GM23338 (cell line): ENCODE measurements at regions not wholly inside any gene's neighbourhood (a gene's known extent, or its start where the extent isn't known, plus 50 kb on each side); places are given as distances from the start of the nearest gene placed in this dataset.

Source experiments
- ATAC-seq: fragments of 200-7000 bp; cut with Tn5 transposase; 3 replicates; pipeline ENCODE4 v1.9.1; 2020
- DNase-seq: peaks from one replicate; pipeline ENCODE4 v3.0.0-alpha.2; 2015; ENCODE audit warnings: low spot score
- H2AFZ ChIP-seq: fragments of 200-600 bp; sonication (generic); 2 replicates; pipeline ENCODE4 v1.8.0; 2016; ENCODE audit warnings: antibody characterized with exemption, mild to moderate bottlenecking, moderate library complexity
- H3F3A ChIP-seq: fragments of 200-600 bp; sonication (generic); replicated peaks from 2 replicates; pipeline ENCODE4 v1.8.0; 2017; ENCODE audit warnings: antibody characterized with exemption, mixed run types, low read depth
- H3K27ac ChIP-seq: fragments of 200-600 bp; sonication (generic); 2 replicates; pipeline ENCODE4 v1.6.1; 2016; ENCODE audit warnings: low read depth
- H3K27me3 ChIP-seq: fragments of 200-600 bp; sonication (generic); 2 replicates; pipeline ENCODE4 v1.8.0; 2016; ENCODE audit warnings: mild to moderate bottlenecking, mixed run types, moderate library complexity; ENCODE audit not compliant: insufficient read depth
- H3K36me3 ChIP-seq: fragments of 200-600 bp; sonication (generic); 2 replicates; pipeline ENCODE4 v1.8.0; 2016; ENCODE audit warnings: mild to moderate bottlenecking; ENCODE audit not compliant: insufficient read depth
- H3K4me1 ChIP-seq: fragments of 200-600 bp; sonication (generic); 2 replicates; pipeline ENCODE4 v1.8.0; 2016; ENCODE audit warnings: mild to moderate bottlenecking, moderate library complexity; ENCODE audit not compliant: insufficient read depth
- H3K4me2 ChIP-seq: fragments of 200-600 bp; sonication (generic); 2 replicates; pipeline ENCODE4 v1.7.1; 2017; ENCODE audit warnings: mixed run types
- H3K4me3 ChIP-seq: fragments of 200-600 bp; sonication (generic); 2 replicates; pipeline ENCODE4 v1.6.1; 2016; ENCODE audit warnings: mixed run types
- H3K79me2 ChIP-seq: fragments of 200-600 bp; sonication (generic); replicated peaks from 2 replicates; pipeline ENCODE4 v1.8.0; 2017; ENCODE audit warnings: mild to moderate bottlenecking; ENCODE audit not compliant: insufficient read depth
- H3K9me2 ChIP-seq: fragments of 200-600 bp; sonication (generic); 2 replicates; pipeline ENCODE4 v1.8.0; 2017; ENCODE audit not compliant: insufficient read depth
- H4K20me1 ChIP-seq: fragments of 200-600 bp; sonication (generic); replicated peaks from 2 replicates; pipeline ENCODE4 v1.8.0; 2017; ENCODE audit warnings: mild to moderate bottlenecking; ENCODE audit not compliant: insufficient read depth
- H3K27ac Mint-ChIP-seq: 2 replicates; pipeline ENCODE4 v1.8.0; 2020; ENCODE audit warnings: inconsistent platforms, mild to moderate bottlenecking, moderate library complexity, mixed read lengths
- H3K27me3 Mint-ChIP-seq: 3 replicates; pipeline ENCODE4 v1.8.0; 2022; ENCODE audit warnings: low read depth, mild to moderate bottlenecking, moderate library complexity, mixed read lengths, inconsistent platforms; ENCODE audit not compliant: insufficient read depth, poor library complexity
- H3K36me3 Mint-ChIP-seq: 3 replicates; pipeline ENCODE4 v1.8.0; 2021; ENCODE audit warnings: low read depth, mild to moderate bottlenecking, inconsistent platforms, moderate library complexity, mixed read lengths
- H3K4me1 Mint-ChIP-seq: 3 replicates; pipeline ENCODE4 v1.8.0; 2020; ENCODE audit warnings: mild to moderate bottlenecking, inconsistent platforms, mixed read lengths
- H3K4me3 Mint-ChIP-seq: 3 replicates; pipeline ENCODE4 v1.8.0; 2021; ENCODE audit warnings: moderate library complexity, mild to moderate bottlenecking, inconsistent platforms, mixed read lengths
- H3K9me3 Mint-ChIP-seq: 3 replicates; pipeline ENCODE4 v1.8.0; 2020; ENCODE audit warnings: moderate library complexity, mild to moderate bottlenecking, inconsistent platforms, mixed read lengths
- CREB1 ChIP-seq: fragments of 250-450 bp; sonication (Bioruptor Pico); IDR thresholded peaks from 2 replicates; pipeline ENCODE4 v1.5.0; 2020; ENCODE audit warnings: low read depth, mild to moderate bottlenecking, moderate library complexity
- ETS1 ChIP-seq: IDR thresholded peaks from 2 replicates; pipeline ENCODE4 v1.6.1; 2016; ENCODE audit warnings: antibody characterized with exemption
- EZH2 ChIP-seq: fragments of 200-600 bp; sonication (generic); IDR thresholded peaks from one replicate; pipeline ENCODE4 v1.8.0; 2017; ENCODE audit warnings: antibody characterized with exemption, mild to moderate bottlenecking, low read depth; ENCODE audit not compliant: unreplicated experiment
- EZH2phosphoT487 ChIP-seq: fragments of 200-600 bp; sonication (generic); IDR thresholded peaks from one replicate; pipeline ENCODE4 v1.8.1; 2018; ENCODE audit warnings: antibody characterized with exemption; ENCODE audit not compliant: unreplicated experiment
- JUNB ChIP-seq: IDR thresholded peaks from one replicate; pipeline ENCODE4 v1.6.1; 2016; ENCODE audit warnings: antibody characterized with exemption; ENCODE audit not compliant: unreplicated experiment
- NANOG ChIP-seq: IDR thresholded peaks from 2 replicates; pipeline ENCODE4 v1.6.1; 2016; ENCODE audit warnings: antibody characterized with exemption, borderline replicate concordance
- POLR2AphosphoS5 ChIP-seq: IDR thresholded peaks from 2 replicates; pipeline ENCODE4 v1.6.1; 2016; ENCODE audit warnings: antibody characterized with exemption, low read depth
- STAT1 ChIP-seq: IDR thresholded peaks from one replicate; pipeline ENCODE4 v1.6.1; 2016; ENCODE audit warnings: antibody characterized with exemption; ENCODE audit not compliant: unreplicated experiment
- ZNF114 ChIP-seq: fragments of 250-450 bp; sonication (Bioruptor Pico); IDR thresholded peaks from 2 replicates; pipeline ENCODE4 v1.5.0; 2020; ENCODE audit warnings: mild to moderate bottlenecking, moderate library complexity
- ZNF331 ChIP-seq: fragments of 250-450 bp; sonication (Bioruptor Pico); IDR thresholded peaks from 2 replicates; pipeline ENCODE4 v1.5.0; 2020; ENCODE audit warnings: low read depth, mild to moderate bottlenecking, moderate library complexity
- TF ChIP-seq, protein P1 (sequence below): fragments of 250-450 bp; sonication (Bioruptor Pico); IDR thresholded peaks from 2 replicates; pipeline ENCODE4 v1.5.0; 2020; ENCODE audit warnings: mild to moderate bottlenecking, moderate library complexity
- TF ChIP-seq, protein P2 (sequence below), 2 experiments: fragments of 200-600 bp in 1 of 2; sonication (generic) in 1 of 2; conservative IDR thresholded peaks; 2 replicates each; pipeline versions ENCODE4 v1.5.1 to v1.6.1; 2016 to 2017; ENCODE audit warnings: antibody characterized with exemption in 2 of 2, low read depth in 2 of 2, mild to moderate bottlenecking in 2 of 2, moderate library complexity in 1 of 2
- TF ChIP-seq, protein P3 (sequence below): IDR thresholded peaks from one replicate; pipeline ENCODE4 v1.6.1; 2018; ENCODE audit warnings: antibody characterized with exemption; ENCODE audit not compliant: unreplicated experiment

GRCh38 chr4:126468144-126468543 lies 1153.4 kb downstream of the FAT4 start:
- Histone ChIP-seq H3K4me2 (no peak overlapping the region), H3K9me2 (no peaks in the 10 kb centered on the region), H3K36me3 (no peaks in the 10 kb centered on the region), H3F3A (no peaks in the 10 kb centered on the region), H2AFZ (no peak overlapping the region), H3K79me2 (no peaks in the 10 kb centered on the region), H3K27ac (no peak overlapping the region), H4K20me1 (no peaks in the 10 kb centered on the region), H3K4me1 (no peaks in the 10 kb centered on the region), H3K27me3 (no peaks in the 10 kb centered on the region), H3K4me3 (no peak overlapping the region)
- Mint-ChIP-seq H3K36me3 (no peaks in the 10 kb centered on the region), H3K9me3 (no peaks in the 10 kb centered on the region), H3K27me3 (no peaks in the 10 kb centered on the region), H3K27ac (no peak overlapping the region), H3K4me3 (no peak overlapping the region), H3K4me1 (peaks cover 3% of the 10 kb centered on the region; the same call in 2 of the 3 replicates)
- TF ChIP-seq ZNF331 (CRISPR knock-in tag) (no peak), EZH2phosphoT487 (no peak), ETS1 (no peak), JUNB (no peak), POLR2AphosphoS5 (no peak), STAT1 (no peak), EZH2 (no peak), ZNF114 (CRISPR knock-in tag) (no peak), CREB1 (CRISPR knock-in tag) (no peak), NANOG (no peak)
- TF ChIP-seq, protein P1, sequence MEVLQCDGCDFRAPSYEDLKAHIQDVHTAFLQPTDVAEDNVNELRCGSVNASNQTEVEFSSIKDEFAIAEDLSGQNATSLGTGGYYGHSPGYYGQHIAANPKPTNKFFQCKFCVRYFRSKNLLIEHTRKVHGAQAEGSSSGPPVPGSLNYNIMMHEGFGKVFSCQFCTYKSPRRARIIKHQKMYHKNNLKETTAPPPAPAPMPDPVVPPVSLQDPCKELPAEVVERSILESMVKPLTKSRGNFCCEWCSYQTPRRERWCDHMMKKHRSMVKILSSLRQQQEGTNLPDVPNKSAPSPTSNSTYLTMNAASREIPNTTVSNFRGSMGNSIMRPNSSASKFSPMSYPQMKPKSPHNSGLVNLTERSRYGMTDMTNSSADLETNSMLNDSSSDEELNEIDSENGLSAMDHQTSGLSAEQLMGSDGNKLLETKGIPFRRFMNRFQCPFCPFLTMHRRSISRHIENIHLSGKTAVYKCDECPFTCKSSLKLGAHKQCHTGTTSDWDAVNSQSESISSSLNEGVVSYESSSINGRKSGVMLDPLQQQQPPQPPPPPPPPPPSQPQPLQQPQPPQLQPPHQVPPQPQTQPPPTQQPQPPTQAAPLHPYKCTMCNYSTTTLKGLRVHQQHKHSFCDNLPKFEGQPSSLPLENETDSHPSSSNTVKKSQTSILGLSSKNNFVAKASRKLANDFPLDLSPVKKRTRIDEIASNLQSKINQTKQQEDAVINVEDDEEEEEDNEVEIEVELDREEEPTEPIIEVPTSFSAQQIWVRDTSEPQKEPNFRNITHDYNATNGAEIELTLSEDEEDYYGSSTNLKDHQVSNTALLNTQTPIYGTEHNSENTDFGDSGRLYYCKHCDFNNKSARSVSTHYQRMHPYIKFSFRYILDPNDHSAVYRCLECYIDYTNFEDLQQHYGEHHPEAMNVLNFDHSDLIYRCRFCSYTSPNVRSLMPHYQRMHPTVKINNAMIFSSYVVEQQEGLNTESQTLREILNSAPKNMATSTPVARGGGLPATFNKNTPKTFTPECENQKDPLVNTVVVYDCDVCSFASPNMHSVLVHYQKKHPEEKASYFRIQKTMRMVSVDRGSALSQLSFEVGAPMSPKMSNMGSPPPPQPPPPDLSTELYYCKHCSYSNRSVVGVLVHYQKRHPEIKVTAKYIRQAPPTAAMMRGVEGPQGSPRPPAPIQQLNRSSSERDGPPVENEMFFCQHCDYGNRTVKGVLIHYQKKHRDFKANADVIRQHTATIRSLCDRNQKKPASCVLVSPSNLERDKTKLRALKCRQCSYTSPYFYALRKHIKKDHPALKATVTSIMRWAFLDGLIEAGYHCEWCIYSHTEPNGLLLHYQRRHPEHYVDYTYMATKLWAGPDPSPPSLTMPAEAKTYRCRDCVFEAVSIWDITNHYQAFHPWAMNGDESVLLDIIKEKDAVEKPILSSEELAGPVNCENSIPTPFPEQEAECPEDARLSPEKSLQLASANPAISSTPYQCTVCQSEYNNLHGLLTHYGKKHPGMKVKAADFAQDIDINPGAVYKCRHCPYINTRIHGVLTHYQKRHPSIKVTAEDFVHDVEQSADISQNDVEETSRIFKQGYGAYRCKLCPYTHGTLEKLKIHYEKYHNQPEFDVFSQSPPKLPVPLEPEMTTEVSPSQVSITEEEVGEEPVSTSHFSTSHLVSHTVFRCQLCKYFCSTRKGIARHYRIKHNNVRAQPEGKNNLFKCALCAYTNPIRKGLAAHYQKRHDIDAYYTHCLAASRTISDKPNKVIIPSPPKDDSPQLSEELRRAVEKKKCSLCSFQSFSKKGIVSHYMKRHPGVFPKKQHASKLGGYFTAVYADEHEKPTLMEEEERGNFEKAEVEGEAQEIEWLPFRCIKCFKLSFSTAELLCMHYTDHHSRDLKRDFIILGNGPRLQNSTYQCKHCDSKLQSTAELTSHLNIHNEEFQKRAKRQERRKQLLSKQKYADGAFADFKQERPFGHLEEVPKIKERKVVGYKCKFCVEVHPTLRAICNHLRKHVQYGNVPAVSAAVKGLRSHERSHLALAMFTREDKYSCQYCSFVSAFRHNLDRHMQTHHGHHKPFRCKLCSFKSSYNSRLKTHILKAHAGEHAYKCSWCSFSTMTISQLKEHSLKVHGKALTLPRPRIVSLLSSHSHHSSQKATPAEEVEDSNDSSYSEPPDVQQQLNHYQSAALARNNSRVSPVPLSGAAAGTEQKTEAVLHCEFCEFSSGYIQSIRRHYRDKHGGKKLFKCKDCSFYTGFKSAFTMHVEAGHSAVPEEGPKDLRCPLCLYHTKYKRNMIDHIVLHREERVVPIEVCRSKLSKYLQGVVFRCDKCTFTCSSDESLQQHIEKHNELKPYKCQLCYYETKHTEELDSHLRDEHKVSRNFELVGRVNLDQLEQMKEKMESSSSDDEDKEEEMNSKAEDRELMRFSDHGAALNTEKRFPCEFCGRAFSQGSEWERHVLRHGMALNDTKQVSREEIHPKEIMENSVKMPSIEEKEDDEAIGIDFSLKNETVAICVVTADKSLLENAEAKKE (CRISPR knock-in tag) = no peak
- TF ChIP-seq, protein P2, sequence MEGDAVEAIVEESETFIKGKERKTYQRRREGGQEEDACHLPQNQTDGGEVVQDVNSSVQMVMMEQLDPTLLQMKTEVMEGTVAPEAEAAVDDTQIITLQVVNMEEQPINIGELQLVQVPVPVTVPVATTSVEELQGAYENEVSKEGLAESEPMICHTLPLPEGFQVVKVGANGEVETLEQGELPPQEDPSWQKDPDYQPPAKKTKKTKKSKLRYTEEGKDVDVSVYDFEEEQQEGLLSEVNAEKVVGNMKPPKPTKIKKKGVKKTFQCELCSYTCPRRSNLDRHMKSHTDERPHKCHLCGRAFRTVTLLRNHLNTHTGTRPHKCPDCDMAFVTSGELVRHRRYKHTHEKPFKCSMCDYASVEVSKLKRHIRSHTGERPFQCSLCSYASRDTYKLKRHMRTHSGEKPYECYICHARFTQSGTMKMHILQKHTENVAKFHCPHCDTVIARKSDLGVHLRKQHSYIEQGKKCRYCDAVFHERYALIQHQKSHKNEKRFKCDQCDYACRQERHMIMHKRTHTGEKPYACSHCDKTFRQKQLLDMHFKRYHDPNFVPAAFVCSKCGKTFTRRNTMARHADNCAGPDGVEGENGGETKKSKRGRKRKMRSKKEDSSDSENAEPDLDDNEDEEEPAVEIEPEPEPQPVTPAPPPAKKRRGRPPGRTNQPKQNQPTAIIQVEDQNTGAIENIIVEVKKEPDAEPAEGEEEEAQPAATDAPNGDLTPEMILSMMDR (conservative IDR thresholded peaks at IDR 0.05; ENCODE audit: low read depth in 2 of 2) = no peak
- TF ChIP-seq, protein P3, sequence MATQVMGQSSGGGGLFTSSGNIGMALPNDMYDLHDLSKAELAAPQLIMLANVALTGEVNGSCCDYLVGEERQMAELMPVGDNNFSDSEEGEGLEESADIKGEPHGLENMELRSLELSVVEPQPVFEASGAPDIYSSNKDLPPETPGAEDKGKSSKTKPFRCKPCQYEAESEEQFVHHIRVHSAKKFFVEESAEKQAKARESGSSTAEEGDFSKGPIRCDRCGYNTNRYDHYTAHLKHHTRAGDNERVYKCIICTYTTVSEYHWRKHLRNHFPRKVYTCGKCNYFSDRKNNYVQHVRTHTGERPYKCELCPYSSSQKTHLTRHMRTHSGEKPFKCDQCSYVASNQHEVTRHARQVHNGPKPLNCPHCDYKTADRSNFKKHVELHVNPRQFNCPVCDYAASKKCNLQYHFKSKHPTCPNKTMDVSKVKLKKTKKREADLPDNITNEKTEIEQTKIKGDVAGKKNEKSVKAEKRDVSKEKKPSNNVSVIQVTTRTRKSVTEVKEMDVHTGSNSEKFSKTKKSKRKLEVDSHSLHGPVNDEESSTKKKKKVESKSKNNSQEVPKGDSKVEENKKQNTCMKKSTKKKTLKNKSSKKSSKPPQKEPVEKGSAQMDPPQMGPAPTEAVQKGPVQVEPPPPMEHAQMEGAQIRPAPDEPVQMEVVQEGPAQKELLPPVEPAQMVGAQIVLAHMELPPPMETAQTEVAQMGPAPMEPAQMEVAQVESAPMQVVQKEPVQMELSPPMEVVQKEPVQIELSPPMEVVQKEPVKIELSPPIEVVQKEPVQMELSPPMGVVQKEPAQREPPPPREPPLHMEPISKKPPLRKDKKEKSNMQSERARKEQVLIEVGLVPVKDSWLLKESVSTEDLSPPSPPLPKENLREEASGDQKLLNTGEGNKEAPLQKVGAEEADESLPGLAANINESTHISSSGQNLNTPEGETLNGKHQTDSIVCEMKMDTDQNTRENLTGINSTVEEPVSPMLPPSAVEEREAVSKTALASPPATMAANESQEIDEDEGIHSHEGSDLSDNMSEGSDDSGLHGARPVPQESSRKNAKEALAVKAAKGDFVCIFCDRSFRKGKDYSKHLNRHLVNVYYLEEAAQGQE = no peak
- DNase-seq (no peak), ATAC-seq (no peak)
